Body of pancreas (tissue), 4 donors: ENCODE measurements at regions not wholly inside any gene's neighbourhood (a gene's known extent, or its start where the extent isn't known, plus 50 kb on each side); places are given as distances from the start of the nearest gene placed in this dataset.

Source experiments
- CTCF ChIP-seq, 7 experiments: fragments of 450-650 bp in 4 of 7; fragments of 200-600 bp in 3 of 7; sonication (generic) in 3 of 7; IDR thresholded peaks; one replicate each; pipeline ENCODE4 v1.5.1; 2016 to 2019; ENCODE audit warnings: antibody characterized with exemption in 7 of 7
- POLR2A ChIP-seq, 3 donors: fragments of 450-650 bp; IDR thresholded peaks; one replicate each; pipeline ENCODE4 v1.6.1; 2016; ENCODE audit warnings: antibody characterized with exemption in 3 of 3, mild to moderate bottlenecking in 2 of 3

GRCh38 chr13:44240611-44241145 lies 132.9 kb upstream of the SERP2 start:
- TF ChIP-seq CTCF (IDR thresholded peaks at IDR 0.05) (no peak), POLR2A (IDR thresholded peaks at IDR 0.05) (no peak)
